ENCODE measurements at regions not wholly inside any gene's neighbourhood (a gene's known extent, or its start where the extent isn't known, plus 50 kb on each side); places are given as distances from the start of the nearest gene placed in this dataset.

- Histone ChIP-seq H3K9me2 (ENCODE audit: insufficient read depth, low read length) (no peaks in the 10 kb centered on the region), H2AFZ (ENCODE audit: low read depth, low read length) (no peak overlapping the region), H4K20me1 (ENCODE audit: insufficient read depth) (no peaks in the 10 kb centered on the region), H3K79me2 (replicated peaks; ENCODE audit: insufficient read depth, low read length) (no peaks in the 10 kb centered on the region), H3K27ac (ENCODE audit: low read length) (no peak overlapping the region), H3K4me2 (ENCODE audit: low read length) (no peak overlapping the region), H3K4me3 (ENCODE audit: low read length) (no peak overlapping the region), H3K9ac (ENCODE audit: low read length) (no peak overlapping the region), H3F3A (ENCODE audit: insufficient read depth, low read length, poor library complexity, severe bottlenecking) (no peaks in the 10 kb centered on the region), H3K9me3 (ENCODE audit: low read length) (no peaks in the 10 kb centered on the region), H3K27me3 (ENCODE audit: insufficient read depth, low read depth, low read length) (no peaks in the 10 kb centered on the region), H3K36me3 (ENCODE audit: insufficient read depth, low read length) (no peaks in the 10 kb centered on the region)
- no peak for TF ChIP-seq TAF1 (IDR thresholded peaks at IDR 0.05; ENCODE audit: low read depth)
- no peak for TF ChIP-seq MXI1 (conservative IDR thresholded peaks at IDR 0.05; ENCODE audit: poor library complexity, severe bottlenecking)
- TF ChIP-seq SMC3 (conservative IDR thresholded peaks at IDR 0.05; ENCODE audit: poor library complexity): no peak
- no peak for TF ChIP-seq CTCF (IDR thresholded peaks at IDR 0.05; ENCODE audit: poor library complexity, severe bottlenecking)
- TF ChIP-seq EP300 (conservative IDR thresholded peaks at IDR 0.05; ENCODE audit: poor library complexity, severe bottlenecking): no peak
- TF ChIP-seq RAD21 (conservative IDR thresholded peaks at IDR 0.05): no peak
These were observed 195.8 kb upstream of the NEBL start for GRCh38 chr10:21092683-21093524.

GRCh38 chr10:21090609-21091082, 193.5 kb upstream of the NEBL start:
- H3K79me2 ChIP-seq (replicated peaks; ENCODE audit: insufficient read depth, low read length): no peaks in the 10 kb centered on the region

More at GRCh38 chr10:21090609-21091082, 193.5 kb upstream of the NEBL start:
- no peak overlapping the region for H3K4me3 ChIP-seq (ENCODE audit: low read length)
- no peaks in the 10 kb centered on the region for H3K9me3 ChIP-seq (ENCODE audit: low read length)
- no peaks in the 10 kb centered on the region for H3K36me3 ChIP-seq (ENCODE audit: insufficient read depth, low read length)
- no peaks in the 10 kb centered on the region for H3K9me2 ChIP-seq (ENCODE audit: insufficient read depth, low read length)
- H3K4me2 ChIP-seq (ENCODE audit: low read length): no peak overlapping the region
- no peak overlapping the region for H3K9ac ChIP-seq (ENCODE audit: low read length)
- H3K27ac ChIP-seq (ENCODE audit: low read length): no peak overlapping the region
- no peaks in the 10 kb centered on the region for H4K20me1 ChIP-seq (ENCODE audit: insufficient read depth)
- H3F3A ChIP-seq (ENCODE audit: insufficient read depth, low read length, poor library complexity, severe bottlenecking): no peaks in the 10 kb centered on the region
- no peaks in the 10 kb centered on the region for H3K27me3 ChIP-seq (ENCODE audit: insufficient read depth, low read depth, low read length)
- H2AFZ ChIP-seq (ENCODE audit: low read depth, low read length): no peak overlapping the region
- TF ChIP-seq MXI1 (conservative IDR thresholded peaks at IDR 0.05; ENCODE audit: poor library complexity, severe bottlenecking) (no peak), REST (IDR thresholded peaks at IDR 0.05; ENCODE audit: borderline replicate concordance) (no peak), RAD21 (conservative IDR thresholded peaks at IDR 0.05) (no peak), SMC3 (conservative IDR thresholded peaks at IDR 0.05; ENCODE audit: poor library complexity) (no peak), EP300 (conservative IDR thresholded peaks at IDR 0.05; ENCODE audit: poor library complexity, severe bottlenecking) (no peak), TAF1 (IDR thresholded peaks at IDR 0.05; ENCODE audit: low read depth) (no peak), CTCF (IDR thresholded peaks at IDR 0.05; ENCODE audit: poor library complexity, severe bottlenecking) (no peak), EZH2 (IDR thresholded peaks at IDR 0.05; ENCODE audit: borderline replicate concordance, insufficient read depth, low read length, poor library complexity, severe bottlenecking) (no peak), POLR2AphosphoS5 (IDR thresholded peaks at IDR 0.05) (no peak)
